SK-N-SH (cell line): ENCODE measurements at regions not wholly inside any gene's neighbourhood (a gene's known extent, or its start where the extent isn't known, plus 50 kb on each side); places are given as distances from the start of the nearest gene placed in this dataset.

Experiments
- CTCF ChIA-PET: fragments of 300-600, 350-600 bp; formaldehyde crosslinking; extraction: SDS; loops from one replicate; lab custom pipeline; 2021; lab: Yijun Ruan, JAX
- POLR2A ChIA-PET: fragments of 350-600 bp; sonication (Branson Sonifier 250); formaldehyde crosslinking; extraction: SDS; loops from one replicate; lab custom pipeline; 2020; ENCODE audit warnings: antibody characterized with exemption, inconsistent platforms; lab: Yijun Ruan, JAX
- DNase-seq: peaks from one replicate; pipeline ENCODE4 v3.0.0; 2012
- H2AFZ ChIP-seq: fragments of 200-600 bp; sonication (generic); 2 replicates; pipeline ENCODE4 v1.8.1; 2016; ENCODE audit warnings: antibody characterized with exemption, mild to moderate bottlenecking, low read depth
- H3F3A ChIP-seq: fragments of 200-600 bp; sonication (generic); replicated peaks from 2 replicates; pipeline ENCODE3; 2016; ENCODE audit warnings: antibody characterized with exemption, mild to moderate bottlenecking; ENCODE audit not compliant: insufficient read depth
- H3K27ac ChIP-seq, 2 experiments: fragments of 200-500 bp in 1 of 2; fragments of 200-600 bp in 1 of 2; sonication (Bioruptor generic) in 1 of 2; sonication (generic), shearing (Covaris generic) in 1 of 2; 2 replicates each; pipeline versions ENCODE4 v1.5.1 to v1.6.1; 2014 to 2016; ENCODE audit warnings: low read depth in 2 of 2, inconsistent platforms in 1 of 2, low read length in 1 of 2, mild to moderate bottlenecking in 1 of 2, mixed read lengths in 1 of 2
- H3K27me3 ChIP-seq: fragments of 200-600 bp; sonication (generic), shearing (Covaris generic); 2 replicates; pipeline ENCODE4 v1.6.1; 2016; ENCODE audit warnings: mixed run types; ENCODE audit not compliant: insufficient read depth
- H3K36me3 ChIP-seq, 2 experiments: fragments of 200-500 bp in 1 of 2; fragments of 200-600 bp in 1 of 2; sonication (Bioruptor generic) in 1 of 2; sonication (generic) in 1 of 2; replicated peaks in 1 of 2; 2 replicates each; pipeline versions ENCODE3 to v1.5.1; 2014 to 2016; ENCODE audit warnings: low read length in 1 of 2, mild to moderate bottlenecking in 1 of 2; ENCODE audit not compliant: insufficient read depth in 2 of 2, control insufficient read depth in 1 of 2
- H3K4me1 ChIP-seq, 2 experiments: fragments of 200-500 bp in 1 of 2; fragments of 200-600 bp in 1 of 2; sonication (Bioruptor generic) in 1 of 2; sonication (generic), shearing (Covaris generic) in 1 of 2; 2 replicates each; pipeline versions ENCODE4 v1.5.1 to v1.6.1; 2014 to 2016; ENCODE audit warnings: low read depth in 1 of 2, low read length in 1 of 2, mixed run types in 1 of 2; ENCODE audit not compliant: insufficient read depth in 2 of 2, control insufficient read depth in 1 of 2
- H3K4me2 ChIP-seq: fragments of 200-600 bp; sonication (generic), shearing (Covaris generic); 2 replicates; pipeline ENCODE4 v1.6.1; 2017; ENCODE audit warnings: mixed run types
- H3K4me3 ChIP-seq, 2 experiments: fragments of 200-500 bp in 1 of 2; fragments of 200-600 bp in 1 of 2; sonication (Bioruptor generic) in 1 of 2; sonication (generic), shearing (Covaris generic) in 1 of 2; 2 replicates each; pipeline versions ENCODE4 v1.5.1 to v1.8.1; 2014 to 2016; ENCODE audit warnings: low read depth in 2 of 2, inconsistent platforms in 1 of 2, low read length in 1 of 2, mild to moderate bottlenecking in 1 of 2, mixed read lengths in 1 of 2, moderate library complexity in 1 of 2
- H3K79me2 ChIP-seq: fragments of 200-600 bp; sonication (generic); 2 replicates; pipeline ENCODE4 v1.8.1; 2017; ENCODE audit warnings: mild to moderate bottlenecking; ENCODE audit not compliant: insufficient read depth
- H3K9ac ChIP-seq: fragments of 200-600 bp; sonication (generic); 2 replicates; pipeline ENCODE4 v1.6.1; 2017; ENCODE audit warnings: mixed run types
- H3K9me2 ChIP-seq: fragments of 200-600 bp; sonication (generic); 2 replicates; pipeline ENCODE4 v1.6.1; 2017; ENCODE audit warnings: mixed run types
- H3K9me3 ChIP-seq: fragments of 200-600 bp; sonication (generic); 2 replicates; pipeline ENCODE4 v1.6.1; 2017; ENCODE audit warnings: mixed run types, mild to moderate bottlenecking, moderate library complexity
- H4K20me1 ChIP-seq: fragments of 200-600 bp; sonication (generic); 2 replicates; pipeline ENCODE4 v1.6.1; 2017; ENCODE audit warnings: mild to moderate bottlenecking, mixed run types; ENCODE audit not compliant: insufficient read depth
- ELF1 ChIP-seq: IDR thresholded peaks from 2 replicates; pipeline ENCODE4 v1.4.0; 2012
- EP300 ChIP-seq, 2 experiments: IDR thresholded peaks; 2 replicates each; pipeline versions ENCODE4 v1.4.0 to v1.6.1; 2012; ENCODE audit warnings: borderline replicate concordance in 1 of 2, low read depth in 1 of 2, low read length in 1 of 2
- EZH2phosphoT487 ChIP-seq: fragments of 200-600 bp; sonication (generic); IDR thresholded peaks from 2 replicates; pipeline ENCODE4 v1.6.1; 2017; ENCODE audit warnings: low read depth, mixed run types, mild to moderate bottlenecking, antibody characterized with exemption, moderate library complexity, borderline replicate concordance
- FOSL2 ChIP-seq: IDR thresholded peaks from 2 replicates; pipeline ENCODE4 v1.4.0; 2012; ENCODE audit warnings: low read depth, mild to moderate bottlenecking, moderate library complexity, borderline replicate concordance
- FOXM1 ChIP-seq: IDR thresholded peaks from 2 replicates; pipeline ENCODE4 v1.4.0; 2012; ENCODE audit warnings: low read depth, mild to moderate bottlenecking
- JUND ChIP-seq: IDR thresholded peaks from 2 replicates; pipeline ENCODE4 v1.4.0; 2012
- MEF2A ChIP-seq: IDR thresholded peaks from 2 replicates; pipeline ENCODE4 v1.4.0; 2012; ENCODE audit warnings: low read depth, borderline replicate concordance
- NFIC ChIP-seq: IDR thresholded peaks from 2 replicates; pipeline ENCODE4 v1.4.0; 2012; ENCODE audit warnings: borderline replicate concordance
- POLR2AphosphoS5 ChIP-seq: IDR thresholded peaks from 2 replicates; pipeline ENCODE4 v1.6.1; 2012; ENCODE audit warnings: low read depth, low read length
- RAD21 ChIP-seq: IDR thresholded peaks from 2 replicates; pipeline ENCODE4 v1.6.1; 2012; ENCODE audit warnings: mild to moderate bottlenecking, low read length
- RCOR1 ChIP-seq: fragments of 150-350 bp; IDR thresholded peaks from 2 replicates; pipeline ENCODE4 v1.6.1; 2017; ENCODE audit warnings: antibody characterized with exemption, low read length
- RFX5 ChIP-seq: IDR thresholded peaks from 2 replicates; pipeline ENCODE4 v1.6.1; 2012; ENCODE audit warnings: mild to moderate bottlenecking, improper control_type of control experiment, low read length
- RXRA ChIP-seq: IDR thresholded peaks from 2 replicates; pipeline ENCODE4 v1.4.0; 2012; ENCODE audit warnings: low read depth, mild to moderate bottlenecking, borderline replicate concordance
- TCF12 ChIP-seq: IDR thresholded peaks from 2 replicates; pipeline ENCODE4 v1.4.0; 2012
- TEAD4 ChIP-seq: IDR thresholded peaks from 2 replicates; pipeline ENCODE4 v1.4.0; 2012; ENCODE audit warnings: mild to moderate bottlenecking, borderline replicate concordance; ENCODE audit not compliant: insufficient read depth
- USF1 ChIP-seq: IDR thresholded peaks from 2 replicates; pipeline ENCODE4 v1.4.0; 2012; ENCODE audit warnings: low read depth, borderline replicate concordance
- ZBTB33 ChIP-seq: IDR thresholded peaks from 2 replicates; pipeline ENCODE4 v1.4.0; 2012; ENCODE audit warnings: low read depth, borderline replicate concordance
- WGBS: methylation state at CpG from one replicate; pipeline ENCODE4 v1.1.6; 2017; ENCODE audit warnings: low lambda C conversion rate; 5-methylcytosine and 5-hydroxymethylcytosine counted together
- TF ChIP-seq, protein P1 (sequence below): IDR thresholded peaks from 2 replicates; pipeline ENCODE4 v1.4.0; 2012; ENCODE audit warnings: low read depth

GRCh38 chr13:79642596-79642995 is 161.6 kb downstream of the NDFIP2 start:
- Histone ChIP-seq H3K4me3 (no peak overlapping the region), H3K36me3 (no peaks in the 10 kb centered on the region), H3K9me2 (no peaks in the 10 kb centered on the region), H3K9me3 (no peaks in the 10 kb centered on the region), H3F3A (no peaks in the 10 kb centered on the region), H3K27me3 (no peaks in the 10 kb centered on the region), H3K4me1 (peaks cover 0 to 22% of the 10 kb centered on the region in 2 experiments; a peak in 2 of 4 replicates), H2AFZ (no peak overlapping the region), H4K20me1 (no peaks in the 10 kb centered on the region), H3K79me2 (no peaks in the 10 kb centered on the region), H3K4me2 (no peak overlapping the region), H3K27ac (peak overlapping the region in 1 of 2 experiments; percentile 36; a peak in 2 of 4 replicates), H3K9ac (no peak overlapping the region)
- 65% methylated on average over 3 of the region's 3 CpGs for WGBS
- no peak for TF ChIP-seq RFX5
- no peak for TF ChIP-seq EZH2phosphoT487
- TF ChIP-seq USF1: no peak
- TF ChIP-seq RAD21: peak; percentile 9; the same call in 1 of the 2 replicates
- no peak for TF ChIP-seq ELF1
- TF ChIP-seq, protein P1, sequence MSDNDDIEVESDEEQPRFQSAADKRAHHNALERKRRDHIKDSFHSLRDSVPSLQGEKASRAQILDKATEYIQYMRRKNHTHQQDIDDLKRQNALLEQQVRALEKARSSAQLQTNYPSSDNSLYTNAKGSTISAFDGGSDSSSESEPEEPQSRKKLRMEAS: no peak
- TF ChIP-seq ZBTB33: no peak
- no peak for DNase-seq
- ChIA-PET POLR2A (no interaction called here), CTCF (interaction anchor here (0.7 to 1.4 kb wide), 3 partner anchors 15 to 95 kb away, joined by 3 read pairs; no protein-coding TSS in a partner anchor)

- no peak overlapping the region for H3K4me3 ChIP-seq
- H3K27me3 ChIP-seq: no peaks in the 10 kb centered on the region
- H3K9me3 ChIP-seq: no peaks in the 10 kb centered on the region
- no peak for DNase-seq
- 54% methylated on average over 5 of the region's 5 CpGs for WGBS
- H3K27ac ChIP-seq: peak overlapping the region; percentile 51 to 80; a peak in 3 of 4 replicates
- H2AFZ ChIP-seq: no peak overlapping the region; the same call in 1 of the 2 replicates
- H3K9me2 ChIP-seq: no peaks in the 10 kb centered on the region
- peaks cover 3% of the 10 kb centered on the region for H3F3A ChIP-seq
- H3K4me1 ChIP-seq: peaks cover 0 to 6% of the 10 kb centered on the region in 2 experiments; a peak in 1 of 4 replicates
- POLR2A ChIA-PET: no interaction called here
- CTCF ChIA-PET: no interaction called here
- 0 out of 2 replicates have a peak overlapping the region, but pooled peaks have one; percentile 3 for H3K4me2 ChIP-seq
- no peaks in the 10 kb centered on the region for H4K20me1 ChIP-seq
- H3K9ac ChIP-seq: no peak overlapping the region
- no peaks in the 10 kb centered on the region for H3K36me3 ChIP-seq
- TF ChIP-seq POLR2AphosphoS5 (no peak), TCF12 (peak; percentile 37; the same call in 1 of the 2 replicates), NFIC (peak; percentile 22; the same call in 1 of the 2 replicates), FOXM1 (no peak), EP300 (IDR thresholded peaks at IDR 0.05; ENCODE audit: borderline replicate concordance in 1 of 2, low read depth in 1 of 2, low read length in 1 of 2) (peak in 1 of 2 experiments; percentile 38; a peak in 1 of 4 replicates), USF1 (no peak), FOSL2 (no peak), JUND (no peak), ELF1 (no peak), MEF2A (peak; percentile 16; the same call in 1 of the 2 replicates), TEAD4 (peak; percentile 9; the same call in 1 of the 2 replicates), RCOR1 (no peak), RXRA (0 out of 2 replicates have a peak, but pooled peaks have one; percentile 18)
- H3K79me2 ChIP-seq: no peaks in the 10 kb centered on the region
Measured at GRCh38 chr13:79637133-79637763, 156.3 kb downstream of the NDFIP2 start.
